SJCRH30 (cell line): ENCODE measurements at regions not wholly inside any gene's neighbourhood (a gene's known extent, or its start where the extent isn't known, plus 50 kb on each side); places are given as distances from the start of the nearest gene placed in this dataset.
"Not testable (repeated sequence)": the region's sequence is repeated elsewhere in the genome, so short reads cannot be mapped to it uniquely, and the experiment has no call there.

Experiments
- DNase-seq, 2 experiments: peaks; one replicate each; pipeline ENCODE4 v3.0.0-alpha.2; 2015 to 2020
- H3K27ac ChIP-seq: fragments of 250-450 bp; sonication (Bioruptor Pico); 2 replicates; pipeline ENCODE4 v1.5.1; 2020; ENCODE audit warnings: mild to moderate bottlenecking, moderate library complexity
- H3K27me3 ChIP-seq: fragments of 250-450 bp; sonication (Bioruptor Pico); 2 replicates; pipeline ENCODE4 v1.5.1; 2020; ENCODE audit warnings: mild to moderate bottlenecking, moderate library complexity
- H3K36me3 ChIP-seq: fragments of 250-450 bp; sonication (Bioruptor Pico); 2 replicates; pipeline ENCODE4 v1.5.1; 2020; ENCODE audit warnings: mild to moderate bottlenecking, moderate library complexity
- H3K4me1 ChIP-seq: fragments of 250-450 bp; sonication (Bioruptor Pico); 2 replicates; pipeline ENCODE4 v1.5.1; 2020; ENCODE audit warnings: mild to moderate bottlenecking, moderate library complexity
- H3K4me3 ChIP-seq: fragments of 250-450 bp; sonication (Bioruptor Pico); 2 replicates; pipeline ENCODE4 v1.5.1; 2020; ENCODE audit warnings: mild to moderate bottlenecking, moderate library complexity
- H3K9me3 ChIP-seq: fragments of 250-450 bp; sonication (Bioruptor Pico); replicated peaks from 2 replicates; pipeline ENCODE4 v1.5.1; 2020; ENCODE audit warnings: mild to moderate bottlenecking, moderate library complexity

- DNase-seq: no peak
- no peaks in the 10 kb centered on the region for H3K27me3 ChIP-seq
- H3K27ac ChIP-seq: no peak overlapping the region
- no peaks in the 10 kb centered on the region for H3K9me3 ChIP-seq
- no peak overlapping the region for H3K4me3 ChIP-seq
- H3K36me3 ChIP-seq: no peaks in the 10 kb centered on the region
- no peaks in the 10 kb centered on the region for H3K4me1 ChIP-seq
Observed at GRCh38 chr12:90695415-90695814, 259.6 kb downstream of the CCER1 start.

GRCh38 chr12:90690120-90690519, 264.9 kb downstream of the CCER1 start:
- no peak for DNase-seq
- Histone ChIP-seq H3K36me3 (no peaks in the 10 kb centered on the region), H3K27me3 (no peaks in the 10 kb centered on the region), H3K4me1 (no peaks in the 10 kb centered on the region), H3K9me3 (no peaks in the 10 kb centered on the region), H3K4me3 (no peak overlapping the region), H3K27ac (no peak overlapping the region)

GRCh38 chr12:90687682-90688081, 267.3 kb downstream of the CCER1 start:
- not testable (repeated sequence) for H3K36me3 ChIP-seq, DNase-seq, H3K4me1 ChIP-seq, H3K4me3 ChIP-seq, H3K27me3 ChIP-seq, H3K27ac ChIP-seq, H3K9me3 ChIP-seq

- Histone ChIP-seq H3K9me3 (no peaks in the 10 kb centered on the region), H3K27me3 (no peaks in the 10 kb centered on the region), H3K4me3 (no peak overlapping the region), H3K36me3 (no peaks in the 10 kb centered on the region), H3K4me1 (no peaks in the 10 kb centered on the region), H3K27ac (no peak overlapping the region)
- no peak for DNase-seq
Observed at GRCh38 chr12:90683871-90684270, 271.1 kb downstream of the CCER1 start.

- Histone ChIP-seq H3K27me3 (no peaks in the 10 kb centered on the region), H3K27ac (no peak overlapping the region), H3K4me3 (no peak overlapping the region), H3K9me3 (no peaks in the 10 kb centered on the region), H3K36me3 (no peaks in the 10 kb centered on the region), H3K4me1 (no peaks in the 10 kb centered on the region)
- DNase-seq: no peak
Observed at GRCh38 chr12:90682398-90682797, 272.6 kb downstream of the CCER1 start.

- Histone ChIP-seq H3K9me3 (no peaks in the 10 kb centered on the region; the same call in 1 of the 2 replicates), H3K4me3 (no peak overlapping the region), H3K27me3 (no peaks in the 10 kb centered on the region), H3K27ac (no peak overlapping the region), H3K36me3 (no peaks in the 10 kb centered on the region), H3K4me1 (no peaks in the 10 kb centered on the region)
- DNase-seq: no peak
Observed at GRCh38 chr12:90679674-90680073, 275.3 kb downstream of the CCER1 start.

GRCh38 chr12:90677552-90677951, 277.4 kb downstream of the CCER1 start:
- Histone ChIP-seq H3K9me3 (no peaks in the 10 kb centered on the region; the same call in 1 of the 2 replicates), H3K4me3 (no peak overlapping the region), H3K27ac (no peak overlapping the region), H3K36me3 (no peaks in the 10 kb centered on the region), H3K27me3 (no peaks in the 10 kb centered on the region), H3K4me1 (no peaks in the 10 kb centered on the region)
- DNase-seq: no peak

- Histone ChIP-seq H3K9me3 (no peaks in the 10 kb centered on the region; the same call in 1 of the 2 replicates), H3K36me3 (no peaks in the 10 kb centered on the region), H3K27ac (no peak overlapping the region), H3K27me3 (no peaks in the 10 kb centered on the region), H3K4me3 (no peak overlapping the region), H3K4me1 (no peaks in the 10 kb centered on the region)
- DNase-seq: no peak
Observed at GRCh38 chr12:90677055-90677454, 277.9 kb downstream of the CCER1 start.

- Histone ChIP-seq H3K27ac (no peak overlapping the region), H3K9me3 (no peaks in the 10 kb centered on the region; the same call in 1 of the 2 replicates), H3K4me1 (no peaks in the 10 kb centered on the region), H3K4me3 (no peak overlapping the region), H3K27me3 (no peaks in the 10 kb centered on the region), H3K36me3 (no peaks in the 10 kb centered on the region)
- DNase-seq: no peak
Observed at GRCh38 chr12:90675106-90675505, 279.9 kb downstream of the CCER1 start.

GRCh38 chr12:90672081-90672480, 282.9 kb downstream of the CCER1 start:
- no peak overlapping the region for H3K4me3 ChIP-seq
- H3K36me3 ChIP-seq: no peaks in the 10 kb centered on the region
- no peaks in the 10 kb centered on the region for H3K4me1 ChIP-seq
- H3K9me3 ChIP-seq: no peaks in the 10 kb centered on the region; the same call in 1 of the 2 replicates
- DNase-seq: no peak
- no peaks in the 10 kb centered on the region for H3K27me3 ChIP-seq
- H3K27ac ChIP-seq: no peak overlapping the region

GRCh38 chr12:90663949-90664348, 291.0 kb downstream of the CCER1 start:
- H3K4me3 ChIP-seq, DNase-seq, H3K4me1 ChIP-seq, H3K9me3 ChIP-seq, H3K27ac ChIP-seq, H3K36me3 ChIP-seq, H3K27me3 ChIP-seq: not testable (repeated sequence)

- Histone ChIP-seq H3K27me3 (no peaks in the 10 kb centered on the region), H3K27ac (no peak overlapping the region), H3K36me3 (no peaks in the 10 kb centered on the region), H3K4me3 (no peak overlapping the region), H3K4me1 (no peaks in the 10 kb centered on the region), H3K9me3 (no peaks in the 10 kb centered on the region)
- DNase-seq: no peak
Observed at GRCh38 chr12:90659060-90659459, 295.9 kb downstream of the CCER1 start.

- H3K9me3 ChIP-seq: no peaks in the 10 kb centered on the region
- no peak overlapping the region for H3K4me3 ChIP-seq
- no peak overlapping the region for H3K27ac ChIP-seq
- 0 out of 2 replicates have a peak, but pooled peaks cover 8% of the 10 kb centered on the region for H3K4me1 ChIP-seq
- DNase-seq: peak in 1 of 2 experiments; percentile 3
- no peaks in the 10 kb centered on the region for H3K27me3 ChIP-seq
- H3K36me3 ChIP-seq: no peaks in the 10 kb centered on the region
Observed at GRCh38 chr12:90653040-90653439, 301.9 kb downstream of the CCER1 start.

- Histone ChIP-seq H3K27ac (no peak overlapping the region), H3K9me3 (no peaks in the 10 kb centered on the region), H3K27me3 (no peaks in the 10 kb centered on the region), H3K4me1 (0 out of 2 replicates have a peak, but pooled peaks cover 8% of the 10 kb centered on the region), H3K4me3 (no peak overlapping the region), H3K36me3 (no peaks in the 10 kb centered on the region)
- DNase-seq: peak in 1 of 2 experiments; percentile 9
Observed at GRCh38 chr12:90652280-90652679, 302.7 kb downstream of the CCER1 start.

GRCh38 chr12:90645181-90645580, 309.8 kb downstream of the CCER1 start:
- Histone ChIP-seq H3K36me3 (no peaks in the 10 kb centered on the region), H3K4me1 (no peaks in the 10 kb centered on the region), H3K4me3 (no peak overlapping the region), H3K27me3 (no peaks in the 10 kb centered on the region), H3K27ac (no peak overlapping the region), H3K9me3 (no peaks in the 10 kb centered on the region)
- no peak for DNase-seq

GRCh38 chr12:90631591-90632212, 323.3 kb downstream of the CCER1 start:
- Histone ChIP-seq H3K4me1 (no peaks in the 10 kb centered on the region), H3K9me3 (no peaks in the 10 kb centered on the region; the same call in 1 of the 2 replicates), H3K27me3 (no peaks in the 10 kb centered on the region), H3K4me3 (no peak overlapping the region), H3K27ac (no peak overlapping the region), H3K36me3 (no peaks in the 10 kb centered on the region)
- DNase-seq: peak in 1 of 2 experiments; percentile 3
